ENCODE measurements at regions not wholly inside any gene's neighbourhood (a gene's known extent, or its start where the extent isn't known, plus 50 kb on each side); places are given as distances from the start of the nearest gene placed in this dataset.

- TF ChIP-seq ZNF687 (IDR thresholded peaks at IDR 0.05) (no peak), TAF1 (IDR thresholded peaks at IDR 0.05; ENCODE audit: borderline replicate concordance, low read depth, low read length) (no peak), RAD21 (IDR thresholded peaks at IDR 0.05; ENCODE audit: insufficient read depth, low read depth, low read length) (no peak), MTA3 (IDR thresholded peaks at IDR 0.05; ENCODE audit: borderline replicate concordance, low read length) (no peak), ZNF384 (IDR thresholded peaks at IDR 0.05; ENCODE audit: borderline replicate concordance, low read depth, low read length) (no peak), SUZ12 (IDR thresholded peaks at IDR 0.05; ENCODE audit: unreplicated experiment) (no peak)
Observed at GRCh38 chr4:63790377-63790776, 618.9 kb downstream of the TECRL start (continued).

GRCh38 chr4:63788271-63788670, 621.0 kb downstream of the TECRL start:
- Histone ChIP-seq H2AFZ (ENCODE audit: control insufficient read depth, low read depth, low read length) (no peak overlapping the region), H3K4me2 (ENCODE audit: control insufficient read depth, insufficient read depth) (no peak overlapping the region), H3K4me3 (no peak overlapping the region), H3K9ac (ENCODE audit: control insufficient read depth, insufficient read depth, low read length) (no peak overlapping the region), H3K9me3 (replicated peaks; ENCODE audit: control insufficient read depth, insufficient read depth, low read length) (no peaks in the 10 kb centered on the region), H3K79me2 (ENCODE audit: control insufficient read depth, insufficient read depth, low read length) (no peaks in the 10 kb centered on the region), H4K20me1 (ENCODE audit: control insufficient read depth, insufficient read depth) (no peaks in the 10 kb centered on the region), H3K36me3 (ENCODE audit: control insufficient read depth in 2 of 2, insufficient read depth in 2 of 2, low read length in 1 of 2) (no peaks in the 10 kb centered on the region), H3K4me1 (ENCODE audit: control insufficient read depth, insufficient read depth, low read length) (no peaks in the 10 kb centered on the region), H3K27ac (ENCODE audit: control insufficient read depth, insufficient read depth) (no peak overlapping the region), H3K27me3 (replicated peaks in 1 of 2; ENCODE audit: control insufficient read depth in 2 of 2, insufficient read depth in 2 of 2, low read length in 1 of 2) (no peaks in the 10 kb centered on the region)
- in situ Hi-C loops (cut with MboI) (no loop called here), intact Hi-C loops (cut with micrococcal nuclease; ENCODE audit: unreplicated experiment) (no loop called here)
- ATAC-seq (no peak), DNase-seq (ENCODE audit: low read depth, low spot score) (no peak), FAIRE-seq (no peak)
- WGBS (ENCODE audit: insufficient coverage, insufficient replicate concordance, low lambda C conversion rate, missing lambda C conversion rate) = 33% methylated on average over 1 of the region's 1 CpG
- RAD21 ChIA-PET (ENCODE audit: unreplicated experiment) = no interaction called here
- no peak for TF ChIP-seq CBX3 (IDR thresholded peaks at IDR 0.05; ENCODE audit: borderline replicate concordance, low read depth)
- 0 out of 2 replicates have a peak, but pooled peaks have one; percentile 13 for TF ChIP-seq NR2F1 (conservative IDR thresholded peaks at IDR 0.05)
- no peak for TF ChIP-seq ASH2L (IDR thresholded peaks at IDR 0.05; ENCODE audit: borderline replicate concordance, low read depth)
- SMC1A ChIA-PET (ENCODE audit: uncharacterized antibody, unreplicated experiment) = no interaction called here
- POLR2A ChIA-PET = no interaction called here
- no TSS peak for BruUV-seq (replicated peaks)
- CTCF ChIA-PET = no interaction called here

Data from GM12878 (cell line).